ENCODE measurements at regions not wholly inside any gene's neighbourhood (a gene's known extent, or its start where the extent isn't known, plus 50 kb on each side); places are given as distances from the start of the nearest gene placed in this dataset.

DNA sequence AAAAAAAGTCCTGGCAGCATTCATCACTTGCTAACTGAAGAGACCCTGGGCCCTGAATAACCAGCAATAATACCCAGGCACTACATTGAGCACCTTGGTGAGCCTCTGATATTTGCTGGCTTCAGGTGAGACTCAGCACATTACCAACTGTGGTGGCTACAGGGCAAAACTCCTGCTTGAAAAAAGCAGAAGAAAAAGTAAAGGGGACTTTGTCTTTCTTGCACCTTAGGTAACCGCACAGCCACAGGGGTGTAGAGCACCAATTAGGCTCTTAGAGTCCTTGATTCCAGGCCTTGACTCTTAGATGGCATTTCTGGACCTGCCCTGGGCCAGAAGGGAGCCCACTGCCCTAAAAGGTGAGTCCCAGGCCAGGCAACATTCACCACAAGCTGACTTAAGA is 269.5 kb downstream of the AUH start:
- Mint-ChIP-seq H3K9me3 (peaks cover 18% of the 10 kb centered on the region), H3K27ac (peak overlapping the region; percentile 70), H3K4me3 (no peak overlapping the region), H3K36me3 (peaks cover 6% of the 10 kb centered on the region), H3K4me1 (peaks cover 82% of the 10 kb centered on the region)
- no peak for DNase-seq (ENCODE audit: low spot score in 2 of 2)
- ATAC-seq = no peak

DNA sequence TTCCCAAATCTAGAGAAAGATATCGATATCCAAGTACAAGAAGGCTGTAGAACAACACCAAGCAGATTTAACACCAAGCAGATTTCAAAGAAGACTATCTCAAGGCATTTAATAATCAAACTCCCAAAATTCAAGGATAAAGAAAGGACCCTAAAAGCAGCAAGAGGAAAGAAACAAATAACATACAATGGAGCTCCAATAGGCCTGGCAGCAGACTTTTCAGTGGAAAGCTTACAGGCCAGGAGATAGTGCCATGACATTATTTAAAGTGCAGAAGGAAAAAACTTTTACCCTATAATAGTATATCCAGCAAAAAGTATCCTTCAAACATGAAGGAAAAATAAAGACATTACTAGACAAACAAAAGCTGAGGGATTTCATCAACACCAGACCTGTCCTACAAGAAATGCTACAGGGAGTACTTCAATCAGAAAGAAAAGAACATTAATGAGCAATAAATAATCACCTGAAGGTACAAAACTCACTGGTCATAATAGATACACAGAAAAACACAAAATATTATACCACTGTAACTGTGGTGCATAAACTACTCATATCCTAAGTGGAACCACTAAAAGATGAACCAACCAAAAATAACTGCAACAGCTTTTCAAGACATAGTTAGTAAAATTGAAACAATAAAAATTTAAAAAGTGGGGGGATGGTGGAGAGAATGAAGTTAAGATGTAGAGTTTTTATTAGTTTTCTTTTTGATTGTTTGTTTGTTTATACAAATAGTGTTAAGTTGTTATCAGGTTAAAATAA is 267.2 kb downstream of the AUH start:
- peaks cover 10% of the 10 kb centered on the region for H3K36me3 Mint-ChIP-seq
- peak overlapping the region; percentile 70 for H3K27ac Mint-ChIP-seq
- H3K9me3 Mint-ChIP-seq = peaks cover 18% of the 10 kb centered on the region
- H3K4me1 Mint-ChIP-seq = peaks cover 84% of the 10 kb centered on the region
- ATAC-seq = peak; percentile 86
- peak overlapping the region; percentile 32 for H3K4me3 Mint-ChIP-seq
- no peak for DNase-seq (ENCODE audit: low spot score in 2 of 2)

- Mint-ChIP-seq H3K4me1 (peaks cover 92% of the 10 kb centered on the region), H3K36me3 (peaks cover 38% of the 10 kb centered on the region), H3K4me3 (no peak overlapping the region), H3K9me3 (peaks cover 18% of the 10 kb centered on the region), H3K27ac (peak overlapping the region; percentile 94)
- DNase-seq (ENCODE audit: low spot score in 2 of 2) (no peak), ATAC-seq (no peak)
Measured at GRCh38 chr9:91098203-91098850, 263.4 kb downstream of the AUH start.

DNA sequence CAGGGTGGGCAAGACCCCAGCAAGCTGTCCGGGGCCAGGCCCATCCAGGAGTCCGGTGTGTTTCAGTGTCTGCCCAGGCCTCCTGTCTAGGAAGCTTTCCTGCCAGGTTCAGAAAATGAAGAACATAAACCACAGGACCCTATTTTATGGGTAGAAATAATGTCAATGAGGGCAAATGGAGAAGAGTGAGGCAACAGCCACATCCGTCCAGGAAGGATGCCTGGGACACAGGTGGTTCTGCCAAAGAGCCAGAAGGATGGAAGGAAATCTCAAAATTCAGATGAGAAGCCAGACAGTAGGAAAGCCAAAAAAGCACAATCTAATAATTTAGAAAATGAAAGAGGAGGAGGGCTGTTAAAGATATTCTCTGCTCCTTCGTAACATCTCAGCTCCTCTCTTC is 262.3 kb downstream of the AUH start:
- H3K36me3 Mint-ChIP-seq = peaks cover 38% of the 10 kb centered on the region
- peak overlapping the region; percentile 94 for H3K27ac Mint-ChIP-seq
- H3K9me3 Mint-ChIP-seq = peaks cover 11% of the 10 kb centered on the region
- DNase-seq (ENCODE audit: low spot score in 2 of 2) (no peak), ATAC-seq (no peak)
- peaks cover 92% of the 10 kb centered on the region for H3K4me1 Mint-ChIP-seq
- H3K4me3 Mint-ChIP-seq = peak overlapping the region; percentile 91

DNA sequence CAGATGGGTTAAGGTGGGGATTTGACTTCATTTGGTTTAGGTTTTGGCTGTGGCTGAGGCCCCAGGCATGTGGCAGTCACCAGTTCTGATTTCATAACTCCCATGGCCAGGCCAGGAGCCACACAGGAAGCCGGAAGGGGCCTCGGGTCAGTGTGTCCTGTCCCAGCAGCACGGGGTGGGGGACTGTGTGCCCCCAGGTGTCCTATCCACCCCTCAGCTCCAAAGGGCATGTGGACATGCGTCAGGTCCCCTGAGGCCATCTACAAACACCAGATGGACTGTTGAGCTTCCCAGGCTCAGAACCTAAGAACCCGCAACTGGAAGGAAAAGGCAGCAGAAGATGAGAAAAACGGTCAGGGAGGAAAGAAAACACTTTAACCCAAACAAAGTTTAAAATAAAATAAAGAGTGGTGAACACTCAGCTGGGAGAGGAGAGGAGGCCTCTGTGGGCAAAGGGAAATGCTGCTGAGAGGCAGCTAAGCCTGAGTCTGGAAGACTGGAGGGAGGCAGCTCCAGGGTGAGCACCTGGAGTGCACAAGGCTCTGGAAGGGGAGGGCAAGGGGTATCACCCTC is 260.8 kb downstream of the AUH start:
- peak overlapping the region; percentile 91 for H3K4me3 Mint-ChIP-seq
- ATAC-seq = no peak
- H3K27ac Mint-ChIP-seq = peak overlapping the region; percentile 94
- peaks cover 77% of the 10 kb centered on the region for H3K4me1 Mint-ChIP-seq
- H3K9me3 Mint-ChIP-seq = peaks cover 6% of the 10 kb centered on the region
- DNase-seq (ENCODE audit: low spot score in 2 of 2) = no peak
- H3K36me3 Mint-ChIP-seq = peaks cover 38% of the 10 kb centered on the region

DNA sequence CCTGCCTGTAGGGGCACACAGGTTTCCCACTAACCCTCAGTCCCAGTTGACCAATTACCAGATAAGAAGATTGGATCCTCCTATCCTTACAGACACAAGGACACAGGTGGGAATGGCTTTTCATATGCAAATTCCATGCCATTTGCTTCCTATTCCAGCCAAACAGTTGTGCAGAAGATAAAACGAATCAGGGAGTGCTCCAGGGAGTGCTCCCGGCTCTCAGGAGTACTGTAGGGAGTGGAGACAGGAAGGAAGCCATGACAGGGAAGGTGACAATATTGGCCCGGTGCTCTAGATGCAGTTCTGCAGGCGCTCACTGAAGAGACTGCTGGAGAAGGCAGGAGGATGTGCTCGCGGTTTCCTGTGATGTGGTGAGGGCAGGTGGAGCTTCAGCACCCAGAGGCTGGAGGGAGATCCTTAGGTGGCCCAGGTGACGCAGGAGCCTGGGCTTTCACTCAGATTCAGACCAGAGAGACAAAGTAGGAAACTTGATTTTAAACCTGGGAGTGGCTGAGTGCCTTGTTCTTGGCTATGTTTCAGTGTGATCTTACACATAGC is 260.0 kb downstream of the AUH start:
- H3K27ac Mint-ChIP-seq = peak overlapping the region; percentile 94
- H3K9me3 Mint-ChIP-seq = peaks cover 4% of the 10 kb centered on the region
- H3K4me1 Mint-ChIP-seq = peaks cover 71% of the 10 kb centered on the region
- ATAC-seq = peak; percentile 81
- DNase-seq (ENCODE audit: low spot score in 2 of 2) = peak; percentile 37 to 81
- H3K36me3 Mint-ChIP-seq = peaks cover 43% of the 10 kb centered on the region
- H3K4me3 Mint-ChIP-seq = peak overlapping the region; percentile 91

- Mint-ChIP-seq H3K27ac (peak overlapping the region; percentile 94), H3K4me1 (peaks cover 65% of the 10 kb centered on the region), H3K4me3 (peak overlapping the region; percentile 91), H3K36me3 (peaks cover 37% of the 10 kb centered on the region), H3K9me3 (no peaks in the 10 kb centered on the region)
- no peak for DNase-seq (ENCODE audit: low spot score in 2 of 2)
- ATAC-seq = no peak
Measured at GRCh38 chr9:91102269-91102668, 259.4 kb downstream of the AUH start.

DNA sequence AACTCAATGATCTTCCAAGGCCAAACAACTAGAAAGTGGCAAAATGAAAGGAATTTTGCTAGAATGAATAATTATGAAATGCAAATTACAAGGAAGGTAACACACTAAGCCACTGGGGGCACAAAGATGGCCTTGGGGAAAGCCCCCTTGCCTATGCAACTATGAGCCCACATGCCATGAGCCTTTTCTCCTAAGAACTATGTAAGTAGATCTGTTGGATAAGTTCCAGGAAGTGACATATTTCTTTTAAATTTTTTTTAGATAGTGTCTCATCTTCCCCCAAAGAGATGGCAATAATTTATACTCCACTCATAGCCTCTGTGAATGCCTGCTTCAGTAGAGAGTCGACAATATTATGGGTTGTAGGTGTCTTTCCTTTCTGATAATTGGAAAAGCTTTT is 257.8 kb downstream of the AUH start:
- Mint-ChIP-seq H3K4me1 (peaks cover 56% of the 10 kb centered on the region), H3K27ac (no peak overlapping the region), H3K4me3 (no peak overlapping the region), H3K9me3 (no peaks in the 10 kb centered on the region), H3K36me3 (peaks cover 37% of the 10 kb centered on the region)
- ATAC-seq (no peak), DNase-seq (ENCODE audit: low spot score in 2 of 2) (no peak)

GRCh38 chr9:91106415-91107081 is 255.2 kb downstream of the AUH start:
- H3K9me3 Mint-ChIP-seq = peaks cover 3% of the 10 kb centered on the region
- ATAC-seq = no peak
- H3K27ac Mint-ChIP-seq = no peak overlapping the region
- no peak overlapping the region for H3K4me3 Mint-ChIP-seq
- peaks cover 49% of the 10 kb centered on the region for H3K4me1 Mint-ChIP-seq
- DNase-seq (ENCODE audit: low spot score in 2 of 2) = no peak
- peaks cover 21% of the 10 kb centered on the region for H3K36me3 Mint-ChIP-seq

DNA sequence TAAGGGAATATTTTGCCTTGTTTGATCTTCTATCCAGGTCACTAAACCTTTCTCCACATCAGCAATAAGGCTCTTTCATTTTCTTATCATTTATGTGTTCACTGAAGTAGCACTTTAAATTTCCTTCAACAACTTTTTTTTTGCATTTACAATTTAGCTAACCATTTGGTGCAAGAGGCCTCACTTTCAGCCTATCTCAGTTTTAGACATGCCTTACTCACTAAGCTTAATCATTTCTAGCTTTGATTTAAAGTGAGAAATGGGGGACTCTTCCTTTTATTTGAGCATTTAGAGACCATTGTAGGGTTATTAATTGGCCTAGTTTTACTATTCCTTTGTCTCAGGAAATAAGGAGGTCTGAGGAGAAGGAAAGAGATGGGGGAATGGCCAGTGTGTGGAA is 250.5 kb downstream of the AUH start:
- peaks cover 10% of the 10 kb centered on the region for H3K36me3 Mint-ChIP-seq

DNA sequence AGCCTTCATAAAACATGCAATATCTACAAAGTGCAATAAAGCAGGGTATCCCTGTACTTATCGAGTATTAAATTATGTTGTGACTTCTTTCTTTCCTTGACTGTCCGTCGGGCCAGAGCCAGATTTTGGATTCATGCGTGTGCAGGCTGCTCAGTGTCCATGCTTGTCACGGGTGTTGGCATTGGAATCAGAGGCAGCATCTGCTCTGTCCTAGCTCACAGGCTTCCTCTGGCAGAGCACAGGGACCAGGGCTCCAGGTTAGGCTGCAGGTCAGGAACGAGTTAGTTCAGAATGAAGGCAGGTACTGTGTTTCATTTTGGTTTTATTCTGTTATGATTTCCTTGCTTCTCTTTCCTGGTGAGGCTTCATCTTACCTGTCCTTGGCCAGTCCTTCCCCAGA is 249.8 kb downstream of the AUH start:
- H3K4me3 Mint-ChIP-seq = no peak overlapping the region
- DNase-seq (ENCODE audit: low spot score in 2 of 2) (no peak), ATAC-seq (no peak)
- H3K27ac Mint-ChIP-seq = no peak overlapping the region
- H3K36me3 Mint-ChIP-seq = peaks cover 6% of the 10 kb centered on the region
- H3K4me1 Mint-ChIP-seq = peaks cover 47% of the 10 kb centered on the region
- H3K9me3 Mint-ChIP-seq = peaks cover 3% of the 10 kb centered on the region

More for the DNA sequence above, 250.5 kb downstream of the AUH start:
- ATAC-seq (peak; percentile 51), DNase-seq (ENCODE audit: low spot score in 2 of 2) (no peak)
- Mint-ChIP-seq H3K9me3 (peaks cover 3% of the 10 kb centered on the region), H3K4me3 (no peak overlapping the region), H3K27ac (no peak overlapping the region), H3K4me1 (peaks cover 41% of the 10 kb centered on the region)

- ATAC-seq (no peak), DNase-seq (ENCODE audit: low spot score in 2 of 2) (no peak)
- Mint-ChIP-seq H3K27ac (peak overlapping the region; percentile 7), H3K9me3 (peaks cover 3% of the 10 kb centered on the region), H3K4me1 (peaks cover 47% of the 10 kb centered on the region), H3K4me3 (no peak overlapping the region), H3K36me3 (peaks cover 11% of the 10 kb centered on the region)
Measured at GRCh38 chr9:91113016-91113415, 248.7 kb downstream of the AUH start.

GRCh38 chr9:91114450-91114849 is 247.3 kb downstream of the AUH start:
- Mint-ChIP-seq H3K36me3 (peaks cover 13% of the 10 kb centered on the region), H3K9me3 (peaks cover 3% of the 10 kb centered on the region), H3K4me3 (no peak overlapping the region), H3K27ac (no peak overlapping the region), H3K4me1 (peaks cover 40% of the 10 kb centered on the region)
- DNase-seq (ENCODE audit: low spot score in 2 of 2) (no peak), ATAC-seq (no peak)

GRCh38 chr9:91116211-91116610 is 245.5 kb downstream of the AUH start:
- DNase-seq (ENCODE audit: low spot score in 2 of 2) = no peak
- Mint-ChIP-seq H3K27ac (no peak overlapping the region), H3K4me3 (no peak overlapping the region), H3K36me3 (peaks cover 10% of the 10 kb centered on the region), H3K4me1 (peaks cover 30% of the 10 kb centered on the region), H3K9me3 (no peaks in the 10 kb centered on the region)
- ATAC-seq = no peak

DNA sequence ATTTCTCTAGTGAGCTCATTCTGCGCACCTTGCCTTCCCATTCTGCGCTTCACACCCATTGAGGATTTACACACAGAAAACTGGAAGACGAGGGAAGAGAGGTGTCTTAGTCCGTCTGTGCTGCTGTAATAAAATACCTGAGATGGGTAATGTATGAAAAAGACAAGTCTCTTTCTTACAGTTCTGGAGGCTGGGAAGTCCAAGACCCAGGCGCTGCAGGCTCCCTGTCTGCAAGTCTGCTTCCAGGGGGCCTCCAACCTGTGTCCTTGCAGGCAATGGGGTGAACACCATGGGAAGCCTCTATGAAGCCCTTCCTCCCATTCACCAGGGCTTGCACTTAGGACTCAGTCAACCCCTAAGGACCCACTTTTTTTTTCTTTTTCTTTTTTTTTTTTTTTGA is 245.0 kb downstream of the AUH start:
- H3K4me3 Mint-ChIP-seq = no peak overlapping the region
- no peak for ATAC-seq
- no peak overlapping the region for H3K27ac Mint-ChIP-seq
- H3K9me3 Mint-ChIP-seq = no peaks in the 10 kb centered on the region
- DNase-seq (ENCODE audit: low spot score in 2 of 2) = no peak
- peaks cover 25% of the 10 kb centered on the region for H3K4me1 Mint-ChIP-seq
- peaks cover 10% of the 10 kb centered on the region for H3K36me3 Mint-ChIP-seq
